GM18502 (cell line): ENCODE measurements at regions not wholly inside any gene's neighbourhood (a gene's known extent, or its start where the extent isn't known, plus 50 kb on each side); places are given as distances from the start of the nearest gene placed in this dataset.
"Not testable (repeated sequence)": the region's sequence is repeated elsewhere in the genome, so short reads cannot be mapped to it uniquely, and the experiment has no call there.

Experiments used
- ATAC-seq: cut with Tn5 transposase; IDR thresholded peaks from one replicate; pipeline ENCODE4 v1.9.1; 2021; ENCODE audit warnings: mild to moderate bottlenecking; ENCODE audit not compliant: unreplicated experiment, poor library complexity

GRCh38 chrX:39779952-39780783 lies 317.6 kb downstream of the BCOR start:
- no peak for ATAC-seq

DNA sequence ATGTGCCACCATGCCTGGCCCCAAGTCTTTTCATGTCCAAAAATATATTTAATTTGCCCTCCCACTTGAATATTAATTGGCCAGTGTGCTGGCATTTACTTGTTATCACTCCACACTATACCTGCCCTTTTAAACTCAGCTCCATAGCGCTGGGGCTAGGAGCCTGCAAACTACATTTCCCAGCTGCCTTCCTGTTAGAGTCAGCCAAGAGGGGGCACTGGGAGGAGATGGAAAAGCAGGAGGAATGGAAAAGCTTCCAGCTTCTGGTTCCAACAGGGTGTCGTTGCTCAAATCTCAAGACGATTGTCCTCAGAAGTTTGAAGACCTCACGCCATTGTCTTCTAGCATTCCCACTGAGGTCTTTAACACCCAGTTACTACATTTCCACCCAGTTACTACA lies 315.5 kb downstream of the BCOR start:
- no peak for ATAC-seq

- no peak for ATAC-seq
Measured at GRCh38 chrX:39787999-39788398, 309.8 kb downstream of the BCOR start.

DNA sequence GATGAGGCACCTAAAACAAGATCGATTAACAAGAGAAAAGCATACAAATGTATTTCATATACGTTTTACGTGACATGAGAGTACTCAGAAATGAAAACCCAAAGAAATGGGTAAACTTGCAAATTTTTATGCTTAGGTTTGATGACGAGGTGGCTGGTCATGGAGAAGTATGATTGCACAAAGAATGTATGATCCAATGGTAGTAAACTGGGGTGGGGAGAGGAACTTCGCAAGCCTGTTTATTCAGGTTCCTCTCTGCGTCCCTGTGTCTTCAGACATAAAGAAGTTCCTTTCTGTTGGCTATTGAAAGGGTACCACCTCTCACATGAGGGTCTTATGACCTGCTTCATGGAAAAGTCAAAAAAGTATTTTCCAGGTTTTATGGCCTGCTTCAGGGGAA lies 309.2 kb downstream of the BCOR start:
- no peak for ATAC-seq

DNA sequence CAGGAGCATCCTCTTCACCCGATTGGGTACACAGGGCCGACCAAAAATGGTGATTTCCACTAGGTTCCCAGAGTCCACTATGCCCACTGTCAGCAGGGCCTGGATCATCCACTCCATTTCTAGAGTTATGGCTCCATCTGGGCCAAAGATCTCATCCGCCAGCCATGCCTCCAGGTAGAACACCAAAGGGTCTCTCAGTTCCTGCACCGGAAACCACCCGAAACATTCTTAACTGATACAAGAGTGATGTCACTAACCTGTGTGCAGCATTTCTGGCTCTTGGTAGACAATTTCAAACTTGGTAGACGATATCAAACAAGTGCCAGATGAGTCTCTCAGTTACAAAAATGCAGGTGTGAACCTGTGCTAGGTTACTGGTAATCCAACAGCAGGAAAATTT lies 306.1 kb downstream of the BCOR start:
- no peak for ATAC-seq

DNA sequence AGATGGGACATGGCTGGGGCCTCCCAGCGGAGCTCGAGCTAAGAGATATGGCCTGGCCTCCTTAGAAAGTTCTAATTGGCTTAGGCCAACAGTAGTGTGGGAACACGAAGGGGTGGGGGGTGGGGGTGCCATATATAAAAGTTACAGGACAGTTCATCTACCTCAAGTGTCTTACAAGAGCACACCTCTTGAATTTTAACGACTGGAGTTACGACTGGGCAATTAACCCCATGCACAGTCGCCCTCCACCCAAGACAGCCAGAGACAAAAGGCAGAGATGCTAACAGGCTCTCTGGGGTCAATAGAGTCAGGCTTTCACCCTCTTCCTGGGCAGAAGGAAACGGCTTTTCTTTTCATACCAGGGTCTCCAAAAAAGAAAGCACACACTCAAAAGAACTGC lies 302.2 kb downstream of the BCOR start:
- ATAC-seq: no peak

GRCh38 chrX:39796856-39797255 lies 300.9 kb downstream of the BCOR start:
- no peak for ATAC-seq

DNA sequence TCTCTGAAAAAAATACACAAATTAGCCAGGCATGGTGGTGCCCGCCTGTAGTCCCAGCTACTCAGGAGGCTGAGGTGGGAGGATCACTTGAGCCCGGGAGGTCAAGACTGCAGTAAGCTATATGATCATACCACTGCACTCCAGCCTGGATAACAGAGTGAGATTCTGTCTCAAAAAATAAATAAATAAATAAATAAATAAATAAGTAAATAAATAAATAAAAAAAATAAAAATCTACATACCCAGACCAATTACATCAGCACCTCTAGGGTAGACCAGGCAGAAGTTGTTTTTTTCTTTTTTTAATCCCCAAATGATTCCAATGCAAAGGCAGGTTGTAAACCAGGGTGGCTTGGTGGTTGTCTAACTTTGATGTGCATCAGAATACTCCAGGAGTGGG lies 299.3 kb downstream of the BCOR start:
- not testable (repeated sequence) for ATAC-seq

DNA sequence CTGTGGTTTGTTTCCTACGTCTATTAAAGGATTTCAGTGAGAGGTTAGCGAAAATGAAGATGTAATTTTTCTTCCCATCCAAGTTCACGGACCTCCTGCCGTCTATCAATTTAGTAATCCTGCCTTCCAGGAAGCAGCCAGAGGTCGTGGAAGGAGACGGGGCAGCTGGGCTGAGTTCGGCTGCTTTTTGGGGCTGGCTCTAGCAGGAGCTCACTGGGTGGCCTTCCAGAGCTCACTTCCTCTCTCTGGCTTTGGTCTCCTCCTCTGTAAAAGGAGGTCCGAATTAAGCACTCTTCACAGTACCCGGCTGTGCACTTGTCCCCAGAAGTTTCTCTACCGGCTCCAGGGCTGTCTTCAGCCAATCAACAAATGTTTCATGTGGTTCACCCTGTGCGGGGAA lies 295.4 kb downstream of the BCOR start:
- ATAC-seq: no peak

- ATAC-seq: no peak
Measured at GRCh38 chrX:39802908-39803307, 294.9 kb downstream of the BCOR start.

GRCh38 chrX:39805022-39805421 lies 292.7 kb downstream of the BCOR start:
- no peak for ATAC-seq

- no peak for ATAC-seq
Measured at GRCh38 chrX:39805825-39806224, 291.9 kb downstream of the BCOR start.

GRCh38 chrX:39808471-39808917 lies 289.3 kb downstream of the BCOR start:
- no peak for ATAC-seq

- no peak for ATAC-seq
Measured at GRCh38 chrX:39809331-39809730, 288.4 kb downstream of the BCOR start.

GRCh38 chrX:39810901-39811300 lies 286.9 kb downstream of the BCOR start:
- ATAC-seq: no peak

DNA sequence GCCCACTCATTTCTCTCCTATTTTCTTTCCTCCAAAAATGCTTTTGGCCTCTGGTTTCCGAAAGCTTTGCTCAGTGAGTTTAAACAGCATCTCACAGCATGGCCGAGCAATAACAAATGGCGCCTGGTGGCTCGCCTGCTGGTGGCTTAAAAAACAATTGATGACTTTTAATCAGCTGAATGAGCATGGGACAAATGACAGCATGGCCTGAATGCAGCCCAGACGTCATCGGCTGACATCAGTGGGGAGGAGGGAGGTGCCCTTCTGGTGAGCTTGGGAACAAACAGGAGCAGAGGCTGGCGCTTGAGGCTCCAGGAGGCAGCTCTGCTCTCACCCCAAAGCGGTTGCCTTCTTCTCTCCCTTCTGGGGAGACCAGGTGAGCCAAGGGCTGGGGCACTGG lies 286.4 kb downstream of the BCOR start:
- ATAC-seq: no peak

- ATAC-seq: no peak
Measured at GRCh38 chrX:39813631-39814277, 284.0 kb downstream of the BCOR start.

- no peak for ATAC-seq
Measured at GRCh38 chrX:39814391-39814790, 283.4 kb downstream of the BCOR start.

- peak; percentile 72 for ATAC-seq
Measured at GRCh38 chrX:39815631-39816030, 282.1 kb downstream of the BCOR start.

DNA sequence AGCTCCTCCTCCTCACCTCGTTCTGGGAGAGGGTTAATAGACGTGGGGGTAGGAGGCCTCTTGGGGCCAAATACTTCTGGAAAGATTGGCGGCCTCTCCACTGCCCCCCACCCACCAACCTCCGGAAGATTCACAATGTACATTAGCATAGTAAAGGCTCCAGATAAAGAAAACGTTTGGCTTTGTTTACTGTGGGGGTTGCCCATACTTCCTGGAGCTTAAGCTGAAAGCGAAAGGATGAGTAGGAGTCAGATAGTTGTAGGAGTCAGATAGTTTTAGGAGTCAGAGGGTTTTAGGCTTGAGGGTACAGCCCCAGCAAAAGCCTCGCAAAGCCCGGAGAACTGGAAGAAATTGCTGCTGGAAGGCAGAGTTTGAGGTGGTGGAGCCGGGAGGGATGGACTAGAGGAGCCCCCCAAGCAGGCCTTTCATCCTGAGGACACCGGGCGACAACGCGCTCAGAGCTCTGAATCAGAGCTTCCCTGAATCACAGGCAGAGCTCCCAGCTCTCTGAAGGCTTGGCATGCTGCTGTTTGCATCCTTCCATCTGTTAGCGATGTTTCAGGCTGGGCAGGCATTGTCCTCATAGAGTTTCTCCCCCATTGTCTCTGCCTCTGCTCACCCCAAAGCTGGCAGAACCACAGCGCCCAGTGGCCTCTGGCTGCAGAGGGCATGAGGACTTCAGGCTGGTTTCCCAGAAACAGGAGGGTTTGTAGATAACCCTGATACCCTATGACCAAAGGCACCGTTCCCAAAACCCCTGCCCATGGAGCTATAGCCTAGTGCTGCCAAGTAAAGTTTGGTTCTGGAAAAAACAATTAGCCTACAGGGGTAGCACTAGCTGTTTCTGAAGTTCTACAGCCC lies 280.7 kb downstream of the BCOR start:
- no peak for ATAC-seq
